ENCODE measurements at regions not wholly inside any gene's neighbourhood (a gene's known extent, or its start where the extent isn't known, plus 50 kb on each side); places are given as distances from the start of the nearest gene placed in this dataset.
"Not testable (repeated sequence)": the region's sequence is repeated elsewhere in the genome, so short reads cannot be mapped to it uniquely, and the experiment has no call there.

DNA sequence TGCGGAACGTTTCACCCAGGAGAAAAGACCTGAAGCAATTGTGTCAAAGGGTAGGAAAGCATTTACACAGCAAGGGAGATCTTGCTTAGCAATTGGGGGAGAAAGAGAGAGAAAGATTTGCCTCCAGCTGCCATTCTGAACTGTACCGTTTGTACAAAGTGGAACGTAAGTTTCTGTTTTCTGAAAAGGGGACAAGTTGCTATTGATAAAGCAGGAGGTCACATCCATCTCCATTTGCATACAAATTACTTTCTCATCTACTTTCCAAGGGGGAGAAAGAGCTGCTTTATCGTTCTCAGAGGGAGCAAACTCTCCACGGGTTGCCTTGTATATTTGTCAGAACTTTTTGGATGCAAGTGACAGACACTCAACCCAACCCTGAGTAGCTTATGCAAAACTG lies 92.0 kb upstream of the CARD11 start:
- TF ChIP-seq, protein P1, sequence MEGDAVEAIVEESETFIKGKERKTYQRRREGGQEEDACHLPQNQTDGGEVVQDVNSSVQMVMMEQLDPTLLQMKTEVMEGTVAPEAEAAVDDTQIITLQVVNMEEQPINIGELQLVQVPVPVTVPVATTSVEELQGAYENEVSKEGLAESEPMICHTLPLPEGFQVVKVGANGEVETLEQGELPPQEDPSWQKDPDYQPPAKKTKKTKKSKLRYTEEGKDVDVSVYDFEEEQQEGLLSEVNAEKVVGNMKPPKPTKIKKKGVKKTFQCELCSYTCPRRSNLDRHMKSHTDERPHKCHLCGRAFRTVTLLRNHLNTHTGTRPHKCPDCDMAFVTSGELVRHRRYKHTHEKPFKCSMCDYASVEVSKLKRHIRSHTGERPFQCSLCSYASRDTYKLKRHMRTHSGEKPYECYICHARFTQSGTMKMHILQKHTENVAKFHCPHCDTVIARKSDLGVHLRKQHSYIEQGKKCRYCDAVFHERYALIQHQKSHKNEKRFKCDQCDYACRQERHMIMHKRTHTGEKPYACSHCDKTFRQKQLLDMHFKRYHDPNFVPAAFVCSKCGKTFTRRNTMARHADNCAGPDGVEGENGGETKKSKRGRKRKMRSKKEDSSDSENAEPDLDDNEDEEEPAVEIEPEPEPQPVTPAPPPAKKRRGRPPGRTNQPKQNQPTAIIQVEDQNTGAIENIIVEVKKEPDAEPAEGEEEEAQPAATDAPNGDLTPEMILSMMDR (IDR thresholded peaks at IDR 0.05) = no peak
- H3K27ac ChIP-seq = no peak overlapping the region
- no peak for DNase-seq (ENCODE audit: low spot score)
- H3K4me3 ChIP-seq = no peak overlapping the region

DNA sequence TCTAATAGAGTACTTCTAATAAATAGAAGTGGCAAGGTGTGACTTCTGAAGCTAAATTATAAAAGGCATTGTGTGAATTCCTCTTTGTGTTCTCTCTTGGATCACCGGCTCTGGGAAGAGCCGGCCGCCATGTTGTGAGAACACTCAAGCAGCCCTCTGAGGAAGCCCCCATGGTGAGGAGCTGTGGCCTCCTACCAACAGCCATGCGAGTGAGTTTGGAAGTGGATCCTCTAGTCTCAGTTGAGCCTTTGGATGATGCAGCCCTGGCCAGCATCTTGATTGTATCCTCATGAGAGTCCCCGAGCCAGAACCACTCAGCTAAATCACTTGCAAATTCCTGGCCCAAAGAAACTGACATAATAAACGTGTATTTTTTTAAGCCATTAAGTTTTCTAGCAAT lies 94.5 kb upstream of the CARD11 start:
- H3K27ac ChIP-seq = no peak overlapping the region
- DNase-seq (ENCODE audit: low spot score) = no peak
- TF ChIP-seq, protein P1 (IDR thresholded peaks at IDR 0.05) = no peak
- H3K4me3 ChIP-seq = no peak overlapping the region

DNA sequence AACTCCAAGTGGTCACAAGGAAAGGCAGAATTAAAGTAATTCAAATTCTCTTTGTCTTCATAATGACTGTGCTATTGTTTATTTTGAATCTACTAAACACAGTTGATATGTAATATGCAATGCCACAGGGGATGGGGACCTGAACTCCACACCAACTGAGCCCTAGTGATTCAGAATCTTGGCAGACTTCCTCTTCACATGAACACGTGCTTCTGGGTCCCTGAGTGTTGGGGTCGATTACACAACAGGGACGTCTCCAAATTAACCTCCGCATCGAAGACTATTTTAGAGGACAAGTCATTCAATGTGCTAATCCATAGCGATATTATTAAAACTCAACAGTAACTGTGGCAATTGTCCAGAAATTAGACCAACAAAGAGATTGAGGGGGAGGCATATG lies 95.3 kb upstream of the CARD11 start:
- Histone ChIP-seq H3K27ac (no peak overlapping the region), H3K4me3 (no peak overlapping the region)
- no peak for DNase-seq (ENCODE audit: low spot score)
- TF ChIP-seq, protein P1 (IDR thresholded peaks at IDR 0.05) = no peak

DNA sequence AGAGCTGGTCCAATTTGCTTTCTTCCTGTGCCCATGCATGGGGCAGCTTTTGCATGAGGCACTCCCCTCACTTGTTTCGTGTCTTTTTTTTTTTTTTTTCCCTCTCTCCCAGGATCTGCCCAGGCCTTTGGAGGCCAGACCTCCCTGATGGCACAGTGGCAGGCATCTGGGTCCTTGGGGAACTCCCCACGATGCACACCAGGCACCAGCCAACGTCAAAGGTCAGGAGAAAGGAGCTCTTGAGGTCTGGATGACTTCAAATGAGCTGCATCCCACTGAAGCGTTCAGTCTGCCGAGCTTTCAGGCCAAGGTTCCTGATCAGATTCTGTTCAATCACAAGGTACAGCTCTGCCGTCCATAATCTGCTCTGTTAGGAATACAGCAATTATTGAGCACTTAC lies 97.2 kb upstream of the CARD11 start:
- no peak overlapping the region for H3K4me3 ChIP-seq
- DNase-seq (ENCODE audit: low spot score) = no peak
- no peak overlapping the region for H3K27ac ChIP-seq
- TF ChIP-seq, protein P1 (IDR thresholded peaks at IDR 0.05) = no peak

DNA sequence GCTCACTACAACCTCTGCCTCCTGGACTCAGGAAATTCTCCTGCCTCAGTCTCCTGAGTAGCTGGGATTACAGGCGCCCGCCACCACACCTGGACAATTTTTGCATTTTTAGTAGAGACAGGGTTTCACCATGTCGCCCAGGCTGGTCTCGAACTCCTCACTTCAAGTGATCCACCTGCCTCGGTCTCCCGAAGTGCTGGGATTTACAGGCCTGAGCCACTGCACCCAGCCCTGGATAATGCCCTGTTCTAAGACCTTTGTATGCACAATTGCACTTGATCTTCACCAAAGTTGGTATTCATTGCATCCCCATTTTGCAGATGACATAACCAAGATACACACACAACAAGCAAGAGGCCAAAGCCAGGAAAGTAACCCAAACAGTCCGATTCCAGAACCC lies 97.7 kb upstream of the CARD11 start:
- H3K4me3 ChIP-seq = no peak overlapping the region
- DNase-seq (ENCODE audit: low spot score) = no peak
- no peak overlapping the region for H3K27ac ChIP-seq
- TF ChIP-seq, protein P1 (IDR thresholded peaks at IDR 0.05) = no peak

DNA sequence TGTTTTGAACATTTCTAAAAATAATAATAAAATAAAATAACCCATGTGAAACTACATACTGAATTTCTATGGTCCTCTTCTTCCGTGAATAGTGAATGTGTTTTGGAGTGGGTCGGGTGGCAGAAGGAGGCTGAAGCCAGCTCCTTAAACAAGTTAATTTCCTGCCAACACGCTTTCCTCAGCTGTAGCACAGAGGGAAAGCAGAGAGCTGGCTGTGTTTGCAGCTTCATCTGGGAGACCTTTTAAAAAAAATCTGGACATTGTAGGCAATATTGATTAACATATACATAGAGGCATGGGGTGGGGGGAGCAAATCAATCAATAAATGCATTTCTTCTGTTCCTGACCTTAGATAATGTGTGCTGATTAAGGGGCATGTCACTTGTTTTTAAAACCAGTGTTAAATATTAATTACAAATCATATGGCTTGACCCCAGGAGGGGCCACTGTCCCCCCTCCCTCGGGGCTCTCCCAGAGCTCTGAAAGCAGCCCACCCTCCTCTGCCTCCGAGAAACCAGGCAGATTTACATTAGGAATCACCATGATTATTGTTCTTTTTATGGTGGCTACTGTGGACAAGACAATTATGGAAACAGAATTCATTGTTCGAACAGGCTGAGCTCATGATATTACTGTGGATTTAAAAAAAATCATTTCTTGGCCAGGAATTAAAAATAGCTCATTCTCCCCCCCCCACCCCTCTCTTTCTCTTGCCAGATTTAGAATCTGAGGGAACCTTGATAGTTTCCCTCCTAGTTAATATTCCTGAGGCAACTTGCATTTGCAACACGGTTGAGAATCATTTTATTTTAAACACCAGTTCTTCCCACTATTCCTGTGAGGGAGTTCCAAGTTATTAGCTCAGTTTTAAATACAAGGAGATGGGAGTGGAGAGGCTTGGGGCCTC lies 100.5 kb upstream of the CARD11 start:
- no peak for DNase-seq (ENCODE audit: low spot score)
- TF ChIP-seq, protein P1 (IDR thresholded peaks at IDR 0.05) = no peak
- Histone ChIP-seq H3K4me3 (no peak overlapping the region), H3K27ac (no peak overlapping the region)

DNA sequence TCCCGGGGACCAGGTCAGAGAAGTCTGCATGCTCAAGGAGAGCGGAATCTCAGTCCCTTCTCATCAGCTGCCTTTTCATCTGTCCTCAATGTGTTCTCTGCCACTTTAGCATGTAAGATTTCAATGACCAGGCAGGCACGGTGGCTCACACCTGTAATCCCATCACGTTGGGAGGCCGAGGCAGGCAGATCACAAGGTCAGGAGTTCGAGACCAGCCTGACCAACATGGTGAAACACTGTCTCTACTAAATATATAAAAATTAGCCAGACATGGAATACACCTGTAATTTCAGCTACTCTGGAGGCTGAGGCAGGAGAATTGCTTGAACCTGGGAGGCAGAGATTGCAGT lies 101.1 kb upstream of the CARD11 start:
- DNase-seq (ENCODE audit: low spot score); H3K27ac ChIP-seq; H3K4me3 ChIP-seq: not testable (repeated sequence)

Measured in coronary artery (tissue), 2 donors.